GM19328 (cell line): ENCODE measurements at regions not wholly inside any gene's neighbourhood (a gene's known extent, or its start where the extent isn't known, plus 50 kb on each side); places are given as distances from the start of the nearest gene placed in this dataset.

Experiments
- ATAC-seq: cut with Tn5 transposase; IDR thresholded peaks from one replicate; pipeline ENCODE4 v1.9.1; 2021; ENCODE audit warnings: mild to moderate bottlenecking, moderate library complexity; ENCODE audit not compliant: unreplicated experiment

GRCh38 chr15:86021281-86022264, 58.1 kb upstream of the AGBL1 start:
- no peak for ATAC-seq

GRCh38 chr15:86028961-86029360, 50.7 kb upstream of the AGBL1 start:
- no peak for ATAC-seq
